Femur (tissue), 1 donor: ENCODE measurements at regions not wholly inside any gene's neighbourhood (a gene's known extent, or its start where the extent isn't known, plus 50 kb on each side); places are given as distances from the start of the nearest gene placed in this dataset.
"Not testable (repeated sequence)": the region's sequence is repeated elsewhere in the genome, so short reads cannot be mapped to it uniquely, and the experiment has no call there.

Experiments used
- DNase-seq: peaks from one replicate; pipeline ENCODE4 v3.0.0-alpha.2; 2017

- DNase-seq = no peak
Observed at GRCh38 chr3:96491023-96491422, 323.4 kb upstream of the EPHA6 start.

GRCh38 chr3:96491868-96492267 lies 322.5 kb upstream of the EPHA6 start:
- DNase-seq = no peak

GRCh38 chr3:96510334-96510733 lies 304.1 kb upstream of the EPHA6 start:
- DNase-seq = no peak

- DNase-seq = no peak
Observed at GRCh38 chr3:96537165-96537564, 277.2 kb upstream of the EPHA6 start.

GRCh38 chr3:96538186-96538585 lies 276.2 kb upstream of the EPHA6 start:
- no peak for DNase-seq

GRCh38 chr3:96548073-96548472 lies 266.3 kb upstream of the EPHA6 start:
- DNase-seq = no peak

GRCh38 chr3:96576935-96577334 lies 237.5 kb upstream of the EPHA6 start:
- no peak for DNase-seq

GRCh38 chr3:96584066-96584465 lies 230.3 kb upstream of the EPHA6 start:
- no peak for DNase-seq

GRCh38 chr3:96606865-96607264 lies 207.5 kb upstream of the EPHA6 start:
- DNase-seq = not testable (repeated sequence)

GRCh38 chr3:96619475-96619874 lies 194.9 kb upstream of the EPHA6 start:
- peak; percentile 12 for DNase-seq

- DNase-seq = no peak
Observed at GRCh38 chr3:96622878-96623277, 191.5 kb upstream of the EPHA6 start.

GRCh38 chr3:96631050-96631449 lies 183.3 kb upstream of the EPHA6 start:
- no peak for DNase-seq

- DNase-seq = no peak
Observed at GRCh38 chr3:96646596-96646995, 167.8 kb upstream of the EPHA6 start.

GRCh38 chr3:96657710-96658109 lies 156.7 kb upstream of the EPHA6 start:
- DNase-seq = no peak

- DNase-seq = not testable (repeated sequence)
Observed at GRCh38 chr3:96671861-96672595, 142.4 kb upstream of the EPHA6 start.

- DNase-seq = no peak
Observed at GRCh38 chr3:96677156-96677555, 137.2 kb upstream of the EPHA6 start.

- DNase-seq = no peak
Observed at GRCh38 chr3:96678325-96678724, 136.1 kb upstream of the EPHA6 start.

- DNase-seq = no peak
Observed at GRCh38 chr3:96700322-96701315, 113.8 kb upstream of the EPHA6 start.

GRCh38 chr3:96705895-96706294 lies 108.5 kb upstream of the EPHA6 start:
- no peak for DNase-seq

- DNase-seq = no peak
Observed at GRCh38 chr3:96706509-96706908, 107.9 kb upstream of the EPHA6 start.

GRCh38 chr3:96711816-96712215 lies 102.6 kb upstream of the EPHA6 start:
- no peak for DNase-seq

GRCh38 chr3:96712792-96713191 lies 101.6 kb upstream of the EPHA6 start:
- DNase-seq = no peak

GRCh38 chr3:96719921-96720320 lies 94.5 kb upstream of the EPHA6 start:
- no peak for DNase-seq

- no peak for DNase-seq
Observed at GRCh38 chr3:96731031-96731430, 83.4 kb upstream of the EPHA6 start.
